Spinal cord (tissue), 9 donors: ENCODE measurements at regions not wholly inside any gene's neighbourhood (a gene's known extent, or its start where the extent isn't known, plus 50 kb on each side); places are given as distances from the start of the nearest gene placed in this dataset.
"Not testable (repeated sequence)": the region's sequence is repeated elsewhere in the genome, so short reads cannot be mapped to it uniquely, and the experiment has no call there.

Experiments used
- DNase-seq, 6 donors: peaks; one replicate each; pipeline versions ENCODE4 v3.0.0 to v3.0.0-alpha.2; 2013 to 2015; ENCODE audit warnings: low spot score in 6 of 6, low read depth in 4 of 6
- H3K27ac ChIP-seq: one replicate; pipeline ENCODE4 v1.5.1; 2013; ENCODE audit warnings: low read depth, low read length, control low read depth
- H3K27me3 ChIP-seq: one replicate; pipeline ENCODE4 v1.6.1; 2013; ENCODE audit warnings: low read length; ENCODE audit not compliant: control insufficient read depth, insufficient read depth
- H3K36me3 ChIP-seq: one replicate; pipeline ENCODE4 v1.6.1; 2013; ENCODE audit warnings: low read length; ENCODE audit not compliant: control insufficient read depth, insufficient read depth
- H3K4me1 ChIP-seq: one replicate; pipeline ENCODE4 v1.6.1; 2013; ENCODE audit warnings: low read length; ENCODE audit not compliant: control insufficient read depth, insufficient read depth
- H3K4me3 ChIP-seq: one replicate; pipeline ENCODE4 v1.5.1; 2013; ENCODE audit warnings: low read depth, low read length, control low read depth
- H3K9me3 ChIP-seq: one replicate; pipeline ENCODE4 v1.6.1; 2013; ENCODE audit warnings: low read length; ENCODE audit not compliant: control insufficient read depth, insufficient read depth
- WGBS: methylation state at CpG from one replicate; pipeline ENCODE4 v1.1.5; 2013; ENCODE audit warnings: missing lambda C conversion rate; ENCODE audit not compliant: insufficient coverage; 5-methylcytosine and 5-hydroxymethylcytosine counted together
- donor health status: healthy.

DNA sequence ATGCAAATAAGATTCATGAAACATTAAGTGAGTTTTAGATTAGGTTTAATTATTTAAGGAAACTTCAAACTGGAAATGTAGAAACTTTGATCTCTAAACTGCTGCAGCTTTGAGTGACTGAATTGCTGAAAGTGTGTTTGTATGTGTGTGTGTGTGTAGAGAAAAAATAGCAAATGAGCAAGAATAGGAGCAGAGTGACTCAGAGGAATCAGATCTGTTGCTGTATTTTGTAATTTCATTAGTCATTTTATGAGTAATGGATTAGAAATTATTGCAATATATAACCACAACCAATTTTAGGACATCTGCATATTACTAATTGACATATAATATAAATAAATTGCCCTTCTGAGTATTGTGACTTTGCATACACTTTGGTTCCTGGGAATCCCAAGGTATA is 52.8 kb upstream of the SLC9A9 start:
- H3K36me3 ChIP-seq, result no peaks in the 10 kb centered on the region
- peak in 1 of 6 donors; percentile 47 for DNase-seq
- no peak overlapping the region for H3K27ac ChIP-seq
- H3K27me3 ChIP-seq, result no peaks in the 10 kb centered on the region
- no peaks in the 10 kb centered on the region for H3K4me1 ChIP-seq
- no peak overlapping the region for H3K4me3 ChIP-seq
- H3K9me3 ChIP-seq, result no peaks in the 10 kb centered on the region

DNA sequence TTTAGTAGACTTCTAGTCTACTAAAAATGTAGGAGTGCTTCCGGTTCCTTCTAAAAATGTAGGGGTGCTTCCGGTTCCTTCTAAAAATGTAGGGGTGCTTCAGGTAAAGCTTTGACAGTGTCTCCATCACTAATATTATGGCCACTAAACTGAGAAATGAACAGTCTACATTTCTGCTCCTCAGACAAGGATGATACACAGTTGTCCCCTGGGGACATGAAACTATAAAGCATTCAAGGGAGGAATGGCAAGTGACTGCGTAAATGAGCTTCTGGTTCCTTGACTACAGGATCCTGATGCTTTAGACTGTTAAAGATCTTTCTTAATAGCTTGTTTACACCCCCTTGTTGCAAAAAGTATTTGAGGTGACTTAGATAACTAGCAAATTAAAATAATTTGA is 53.9 kb upstream of the SLC9A9 start:
- WGBS, result no CpG with 5 or more reads among the region's 3 CpGs
- Histone ChIP-seq H3K27ac (no peak overlapping the region), H3K4me3 (no peak overlapping the region), H3K27me3 (no peaks in the 10 kb centered on the region), H3K9me3 (peaks cover 1% of the 10 kb centered on the region), H3K36me3 (no peaks in the 10 kb centered on the region), H3K4me1 (no peaks in the 10 kb centered on the region)
- no peak for DNase-seq

DNA sequence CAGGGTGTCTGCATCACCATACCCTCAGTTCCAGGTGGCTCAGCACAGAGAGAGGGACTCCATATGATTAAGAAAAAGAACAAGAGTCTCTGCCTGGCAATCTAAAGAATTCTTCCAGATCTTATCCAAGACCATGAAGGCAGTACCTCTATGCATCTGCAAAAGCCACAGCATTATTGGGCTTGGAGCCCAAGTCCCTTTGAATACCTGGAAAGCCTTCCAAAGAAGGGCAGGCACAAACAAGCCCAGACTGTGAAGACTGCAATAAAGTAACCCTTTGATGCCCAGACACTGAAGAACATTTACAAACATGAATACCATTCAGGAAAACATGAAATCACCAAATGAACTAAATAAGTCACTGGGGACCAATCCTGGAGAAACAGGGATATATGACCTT is 60.9 kb upstream of the DIPK2A start:
- Histone ChIP-seq H3K36me3 (no peaks in the 10 kb centered on the region), H3K9me3 (peaks cover 4% of the 10 kb centered on the region)

DNA sequence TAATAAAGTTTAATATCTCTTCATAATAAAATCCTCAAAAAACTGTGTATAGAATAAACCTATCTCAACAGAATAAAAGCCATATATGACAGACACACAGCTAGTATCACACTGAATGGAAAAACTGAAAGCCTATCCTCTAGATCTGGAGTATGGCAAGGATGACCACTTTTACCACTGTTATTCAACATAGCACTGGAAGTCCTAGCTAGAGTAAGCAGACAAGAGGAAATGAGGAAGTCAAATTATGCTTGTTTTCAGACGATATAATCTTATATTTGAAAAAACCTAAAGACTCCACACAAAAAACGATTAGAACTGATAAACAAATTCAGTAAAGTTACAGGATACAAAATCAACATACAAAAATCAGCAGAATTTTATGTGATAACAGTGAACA is 57.4 kb upstream of the DIPK2A start:
- DNase-seq, result no peak
- H3K4me1 ChIP-seq, result no peaks in the 10 kb centered on the region
- H3K36me3 ChIP-seq, result no peaks in the 10 kb centered on the region
- no peak overlapping the region for H3K4me3 ChIP-seq
- no peaks in the 10 kb centered on the region for H3K9me3 ChIP-seq
- no peak overlapping the region for H3K27ac ChIP-seq
- H3K27me3 ChIP-seq, result no peaks in the 10 kb centered on the region
- no CpG with 5 or more reads among the region's 2 CpGs for WGBS

More for the DNA sequence above, 60.9 kb upstream of the DIPK2A start:
- Histone ChIP-seq H3K27me3 (no peaks in the 10 kb centered on the region), H3K4me3 (no peak overlapping the region), H3K4me1 (no peaks in the 10 kb centered on the region), H3K27ac (no peak overlapping the region)
- DNase-seq, result no peak

DNA sequence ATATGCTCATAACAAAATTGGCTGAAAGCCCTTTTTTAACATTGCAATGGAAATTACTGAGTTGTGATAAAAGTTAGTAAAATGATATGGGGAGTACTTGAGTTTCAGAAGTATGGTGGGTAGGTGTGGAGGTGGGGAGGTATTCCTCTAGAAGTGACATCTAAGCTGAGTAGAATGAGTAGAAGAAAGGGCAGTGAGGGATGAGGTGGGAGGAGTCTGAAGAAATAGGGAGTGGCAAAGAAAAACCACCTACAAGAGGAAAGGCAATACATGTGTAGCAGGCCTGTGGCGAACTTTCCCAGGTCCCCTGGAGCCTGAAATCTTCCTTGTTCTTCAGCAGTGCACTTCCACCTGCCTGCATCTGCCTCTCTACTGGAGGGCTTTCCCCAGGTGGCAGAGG is 52.8 kb upstream of the DIPK2A start:
- Histone ChIP-seq H3K27ac (no peak overlapping the region), H3K27me3 (no peaks in the 10 kb centered on the region), H3K9me3 (no peaks in the 10 kb centered on the region), H3K4me1 (no peaks in the 10 kb centered on the region), H3K4me3 (no peak overlapping the region), H3K36me3 (no peaks in the 10 kb centered on the region)
- WGBS, result 100% methylated on average over 1 of the region's 1 CpG
- no peak for DNase-seq

DNA sequence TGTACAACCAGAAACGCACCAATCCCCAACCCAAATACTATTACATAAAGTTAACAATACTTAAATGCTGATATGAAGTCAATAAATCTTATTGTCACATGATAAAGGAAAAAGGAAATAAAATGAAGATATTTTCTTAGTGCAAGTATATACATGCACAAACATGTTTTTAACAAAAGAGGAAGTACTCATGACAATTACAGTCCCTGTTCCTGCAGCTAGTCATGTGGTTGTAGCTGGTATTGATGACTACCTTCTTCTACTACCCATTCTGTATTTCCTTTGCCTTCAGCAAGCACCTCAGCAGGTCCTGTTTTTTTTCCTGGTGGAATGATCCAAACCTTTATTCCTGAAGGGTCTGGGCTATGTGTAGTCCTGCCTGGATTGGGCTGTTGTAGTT is 50.4 kb upstream of the DIPK2A start:
- not testable (repeated sequence) for H3K4me1 ChIP-seq, DNase-seq
- no CpG with 5 or more reads among the region's 1 CpG for whole genome bisulfite sequencing

More for the DNA sequence above, 50.4 kb upstream of the DIPK2A start:
- H3K27ac ChIP-seq, H3K36me3 ChIP-seq, H3K27me3 ChIP-seq, H3K9me3 ChIP-seq, H3K4me3 ChIP-seq: not testable (repeated sequence)
